Left lung (tissue), 4 donors: ENCODE measurements at regions not wholly inside any gene's neighbourhood (a gene's known extent, or its start where the extent isn't known, plus 50 kb on each side); places are given as distances from the start of the nearest gene placed in this dataset.

Source experiments
- ATAC-seq: fragments of 200-7000 bp; cut with Tn5 transposase; one replicate; pipeline ENCODE4 v1.9.1; 2020; ENCODE audit warnings: moderate library complexity
- DNase-seq, 4 donors: peaks; one replicate each; pipeline ENCODE4 v3.0.0-alpha.2; 2013 to 2020
- H3K27ac ChIP-seq, 2 donors: fragments of 200-600 bp; sonication (generic) in 1 of 2; one replicate each; pipeline versions ENCODE4 v1.5.0 to v1.8.0; 2020 to 2021
- H3K27me3 ChIP-seq, 2 donors: fragments of 200-600 bp; sonication (generic) in 1 of 2; one replicate each; pipeline versions ENCODE4 v1.5.0 to v1.8.0; 2020 to 2021
- H3K36me3 ChIP-seq, 2 donors: fragments of 200-600 bp; sonication (generic) in 1 of 2; one replicate each; pipeline versions ENCODE4 v1.5.0 to v1.8.0; 2020 to 2021
- H3K4me1 ChIP-seq, 2 donors: fragments of 200-600 bp; one replicate each; pipeline ENCODE4 v1.8.0; 2021
- H3K4me3 ChIP-seq, 2 donors: fragments of 200-600 bp; sonication (generic) in 1 of 2; one replicate each; pipeline versions ENCODE4 v1.5.0 to v1.8.0; 2020 to 2021; ENCODE audit warnings: mild to moderate bottlenecking in 1 of 2
- H3K9me3 ChIP-seq, 2 donors: fragments of 200-600 bp; sonication (generic) in 1 of 2; one replicate each; pipeline versions ENCODE4 v1.5.0 to v1.8.0; 2020 to 2021
- intact Hi-C, 2 donors: fragments of 100-400 bp; cut with DNase I; formaldehyde crosslinking; loops; one replicate each; pipeline versions ENCODE4 v1.11.2 to v1.14.2; 2022
- TF ChIP-seq, protein P1 (sequence below), 2 donors: fragments of 200-600 bp; sonication (generic) in 1 of 2; IDR thresholded peaks; one replicate each; pipeline versions ENCODE4 v1.5.0 to v1.8.0; 2021; ENCODE audit warnings: antibody characterized with exemption in 2 of 2
- donor health status: DM: no; HTN: yes; CAD: no.
- donor health status: DM: no; HTN: no; CAD: no.

DNA sequence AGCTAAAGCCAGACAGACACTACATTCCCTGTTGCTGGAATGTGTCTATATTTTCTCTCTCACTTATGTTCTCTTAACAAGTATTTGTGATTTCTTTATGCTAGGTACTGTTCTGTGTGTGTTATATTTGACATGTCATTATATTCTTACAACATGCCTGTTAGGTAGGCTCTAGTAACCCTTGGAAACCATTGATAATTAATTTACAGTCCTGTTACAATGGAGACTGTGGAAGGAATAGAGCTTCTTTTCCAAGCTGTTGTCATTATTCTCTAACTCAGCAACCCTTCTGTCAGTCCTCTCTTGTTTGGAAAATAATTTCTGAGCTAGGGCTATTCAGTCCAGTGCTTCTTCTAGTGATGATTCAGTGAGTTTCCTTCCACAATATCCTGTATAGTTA lies 419.1 kb upstream of the BOD1L1 start:
- H3K4me1 ChIP-seq = no peaks in the 10 kb centered on the region
- intact Hi-C loops = no loop called here
- DNase-seq (no peak), ATAC-seq (no peak)
- TF ChIP-seq, protein P1, sequence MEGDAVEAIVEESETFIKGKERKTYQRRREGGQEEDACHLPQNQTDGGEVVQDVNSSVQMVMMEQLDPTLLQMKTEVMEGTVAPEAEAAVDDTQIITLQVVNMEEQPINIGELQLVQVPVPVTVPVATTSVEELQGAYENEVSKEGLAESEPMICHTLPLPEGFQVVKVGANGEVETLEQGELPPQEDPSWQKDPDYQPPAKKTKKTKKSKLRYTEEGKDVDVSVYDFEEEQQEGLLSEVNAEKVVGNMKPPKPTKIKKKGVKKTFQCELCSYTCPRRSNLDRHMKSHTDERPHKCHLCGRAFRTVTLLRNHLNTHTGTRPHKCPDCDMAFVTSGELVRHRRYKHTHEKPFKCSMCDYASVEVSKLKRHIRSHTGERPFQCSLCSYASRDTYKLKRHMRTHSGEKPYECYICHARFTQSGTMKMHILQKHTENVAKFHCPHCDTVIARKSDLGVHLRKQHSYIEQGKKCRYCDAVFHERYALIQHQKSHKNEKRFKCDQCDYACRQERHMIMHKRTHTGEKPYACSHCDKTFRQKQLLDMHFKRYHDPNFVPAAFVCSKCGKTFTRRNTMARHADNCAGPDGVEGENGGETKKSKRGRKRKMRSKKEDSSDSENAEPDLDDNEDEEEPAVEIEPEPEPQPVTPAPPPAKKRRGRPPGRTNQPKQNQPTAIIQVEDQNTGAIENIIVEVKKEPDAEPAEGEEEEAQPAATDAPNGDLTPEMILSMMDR (IDR thresholded peaks at IDR 0.05) = no peak
- no peaks in the 10 kb centered on the region for H3K9me3 ChIP-seq
- H3K4me3 ChIP-seq = no peak overlapping the region
- no peak overlapping the region for H3K27ac ChIP-seq
- H3K36me3 ChIP-seq = no peaks in the 10 kb centered on the region
- no peaks in the 10 kb centered on the region for H3K27me3 ChIP-seq

DNA sequence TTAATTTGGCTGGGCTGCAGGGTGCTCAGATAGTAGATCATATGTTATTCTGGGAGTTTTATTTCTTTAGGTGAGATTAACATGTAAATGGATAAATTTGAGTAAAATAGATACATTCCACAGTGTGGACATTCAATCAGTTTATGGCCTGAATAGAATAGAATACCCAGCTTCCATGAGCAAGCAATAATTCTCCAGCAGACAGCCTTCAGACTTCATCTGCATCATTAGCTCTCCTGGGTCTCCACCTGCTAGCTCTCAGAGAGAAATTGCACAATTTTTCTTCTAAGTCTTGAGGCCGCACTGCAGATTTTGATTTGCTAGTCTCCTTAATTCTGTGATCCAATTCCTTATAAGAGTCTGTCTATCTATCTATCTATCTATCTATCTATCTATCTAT lies 420.3 kb upstream of the BOD1L1 start:
- ATAC-seq (no peak), DNase-seq (no peak)
- no peaks in the 10 kb centered on the region for H3K4me1 ChIP-seq
- intact Hi-C loops = no loop called here
- H3K27ac ChIP-seq = no peak overlapping the region
- no peaks in the 10 kb centered on the region for H3K36me3 ChIP-seq
- no peaks in the 10 kb centered on the region for H3K27me3 ChIP-seq
- H3K9me3 ChIP-seq = no peaks in the 10 kb centered on the region
- H3K4me3 ChIP-seq = no peak overlapping the region
- TF ChIP-seq, protein P1 (IDR thresholded peaks at IDR 0.05) = no peak

DNA sequence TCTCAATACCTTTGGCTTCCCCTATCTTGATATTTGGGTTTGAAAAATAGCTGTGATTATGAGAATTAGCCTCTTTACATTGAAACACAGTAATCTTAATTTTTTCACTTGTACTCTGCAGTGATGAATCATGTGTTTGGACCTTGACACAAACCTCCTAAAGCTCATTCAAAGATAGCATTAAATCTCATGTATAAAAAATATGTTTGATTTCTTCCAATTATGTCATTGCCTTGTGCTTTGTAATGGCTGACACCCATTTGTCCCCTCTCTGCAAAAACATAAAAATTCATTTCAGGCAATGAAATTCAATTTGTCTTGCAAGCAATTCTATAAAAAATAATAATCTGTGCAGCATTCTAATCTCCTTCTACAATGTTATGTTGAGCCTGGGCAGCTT lies 422.4 kb upstream of the BOD1L1 start:
- H3K4me3 ChIP-seq = no peak overlapping the region
- DNase-seq (no peak), ATAC-seq (no peak)
- TF ChIP-seq, protein P1 (IDR thresholded peaks at IDR 0.05) = no peak
- H3K36me3 ChIP-seq = no peaks in the 10 kb centered on the region
- H3K9me3 ChIP-seq = no peaks in the 10 kb centered on the region
- intact Hi-C loops = no loop called here
- H3K27me3 ChIP-seq = no peaks in the 10 kb centered on the region
- H3K27ac ChIP-seq = no peak overlapping the region
- H3K4me1 ChIP-seq = no peaks in the 10 kb centered on the region

DNA sequence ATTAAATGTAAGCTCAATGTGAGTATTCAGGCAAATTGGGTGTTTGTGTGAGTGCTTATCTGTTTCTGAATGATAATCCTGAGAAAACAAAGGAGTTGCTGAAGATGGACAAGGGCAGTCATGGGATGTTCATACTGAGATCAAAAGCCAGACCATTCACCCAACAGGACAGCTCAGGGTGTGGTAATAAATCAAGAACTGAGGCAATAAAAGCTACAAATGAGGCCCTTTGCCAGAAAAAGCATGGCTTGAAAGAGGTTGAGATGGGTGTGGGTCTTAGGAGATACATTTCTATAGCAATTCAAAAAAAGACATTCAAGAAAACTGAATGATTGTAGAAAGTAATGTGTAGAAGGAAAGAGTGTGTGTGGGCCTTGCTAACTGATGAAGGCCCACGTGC lies 425.8 kb upstream of the BOD1L1 start:
- no peak overlapping the region for H3K4me3 ChIP-seq
- H3K4me1 ChIP-seq = no peaks in the 10 kb centered on the region
- ATAC-seq (no peak), DNase-seq (no peak)
- intact Hi-C loops = no loop called here
- no peaks in the 10 kb centered on the region for H3K9me3 ChIP-seq
- H3K27ac ChIP-seq = no peak overlapping the region
- no peaks in the 10 kb centered on the region for H3K36me3 ChIP-seq
- TF ChIP-seq, protein P1 (IDR thresholded peaks at IDR 0.05) = no peak
- no peaks in the 10 kb centered on the region for H3K27me3 ChIP-seq

DNA sequence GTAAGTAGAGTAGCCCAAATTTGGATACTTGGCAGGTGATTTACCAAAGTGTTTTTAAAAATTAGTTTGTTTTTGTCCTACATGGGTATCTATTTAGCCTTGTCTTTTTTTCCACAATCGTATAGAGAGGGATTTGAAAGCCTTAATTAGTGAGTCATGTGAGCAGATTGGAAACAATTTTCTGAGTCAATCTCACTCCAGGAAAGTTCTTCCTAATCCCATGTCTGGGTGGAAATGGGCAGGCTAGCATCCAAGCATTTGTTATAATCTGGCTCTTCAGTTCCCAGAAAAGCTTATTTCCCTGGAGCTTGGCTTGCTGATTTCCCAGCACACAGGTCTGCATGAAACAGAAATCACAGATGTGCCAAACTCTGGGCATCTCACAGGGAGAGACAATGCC lies 426.9 kb upstream of the BOD1L1 start:
- ATAC-seq (no peak), DNase-seq (no peak)
- intact Hi-C loops = no loop called here
- no peaks in the 10 kb centered on the region for H3K27me3 ChIP-seq
- TF ChIP-seq, protein P1 (IDR thresholded peaks at IDR 0.05) = no peak
- H3K27ac ChIP-seq = no peak overlapping the region
- no peaks in the 10 kb centered on the region for H3K9me3 ChIP-seq
- no peaks in the 10 kb centered on the region for H3K36me3 ChIP-seq
- no peak overlapping the region for H3K4me3 ChIP-seq
- no peaks in the 10 kb centered on the region for H3K4me1 ChIP-seq
